ENCODE measurements at regions not wholly inside any gene's neighbourhood (a gene's known extent, or its start where the extent isn't known, plus 50 kb on each side); places are given as distances from the start of the nearest gene placed in this dataset.

DNA sequence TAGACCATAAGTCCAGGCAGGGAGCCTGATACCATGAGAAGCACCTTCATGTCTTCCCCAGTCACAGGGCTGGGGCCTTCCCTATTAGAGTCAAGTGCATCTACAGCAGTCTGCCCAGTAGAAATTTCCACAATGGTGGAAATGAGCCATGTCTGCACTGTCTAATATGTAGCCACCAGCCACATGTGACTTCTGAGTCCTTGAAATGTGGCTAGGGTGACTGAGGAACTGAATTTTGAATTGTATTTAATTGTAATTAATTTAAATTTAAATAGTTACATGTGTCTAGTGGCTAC lies 300.2 kb downstream of the CLIC5 start:
- TF ChIP-seq, protein P1, sequence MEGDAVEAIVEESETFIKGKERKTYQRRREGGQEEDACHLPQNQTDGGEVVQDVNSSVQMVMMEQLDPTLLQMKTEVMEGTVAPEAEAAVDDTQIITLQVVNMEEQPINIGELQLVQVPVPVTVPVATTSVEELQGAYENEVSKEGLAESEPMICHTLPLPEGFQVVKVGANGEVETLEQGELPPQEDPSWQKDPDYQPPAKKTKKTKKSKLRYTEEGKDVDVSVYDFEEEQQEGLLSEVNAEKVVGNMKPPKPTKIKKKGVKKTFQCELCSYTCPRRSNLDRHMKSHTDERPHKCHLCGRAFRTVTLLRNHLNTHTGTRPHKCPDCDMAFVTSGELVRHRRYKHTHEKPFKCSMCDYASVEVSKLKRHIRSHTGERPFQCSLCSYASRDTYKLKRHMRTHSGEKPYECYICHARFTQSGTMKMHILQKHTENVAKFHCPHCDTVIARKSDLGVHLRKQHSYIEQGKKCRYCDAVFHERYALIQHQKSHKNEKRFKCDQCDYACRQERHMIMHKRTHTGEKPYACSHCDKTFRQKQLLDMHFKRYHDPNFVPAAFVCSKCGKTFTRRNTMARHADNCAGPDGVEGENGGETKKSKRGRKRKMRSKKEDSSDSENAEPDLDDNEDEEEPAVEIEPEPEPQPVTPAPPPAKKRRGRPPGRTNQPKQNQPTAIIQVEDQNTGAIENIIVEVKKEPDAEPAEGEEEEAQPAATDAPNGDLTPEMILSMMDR (IDR thresholded peaks at IDR 0.05) = no peak
- TF ChIP-seq EP300 (IDR thresholded peaks at IDR 0.05) = no peak
- no peak for TF ChIP-seq POLR2A (IDR thresholded peaks at IDR 0.05)
- TF ChIP-seq POLR2AphosphoS5 (IDR thresholded peaks at IDR 0.05) = no peak

All from gastroesophageal sphincter (tissue), 3 donors.